ENCODE measurements at regions not wholly inside any gene's neighbourhood (a gene's known extent, or its start where the extent isn't known, plus 50 kb on each side); places are given as distances from the start of the nearest gene placed in this dataset.

GRCh38 chr3:31241533-31241932 is 291.2 kb upstream of the STT3B start:
- DNase-seq (ENCODE audit: low spot score), result no peak
- no peaks in the 10 kb centered on the region for H3K79me2 ChIP-seq (ENCODE audit: low read depth)
- peaks cover 25% of the 10 kb centered on the region for H3K4me1 Mint-ChIP-seq
- no peaks in the 10 kb centered on the region for H3K27me3 ChIP-seq
- no peak overlapping the region for H3K4me3 ChIP-seq
- H3K9ac ChIP-seq, result no peak overlapping the region
- no peaks in the 10 kb centered on the region for H3F3A ChIP-seq (ENCODE audit: low read depth)
- H3K27ac ChIP-seq, result no peak overlapping the region
- no peaks in the 10 kb centered on the region for H3K36me3 ChIP-seq
- no peaks in the 10 kb centered on the region for H3K9me3 Mint-ChIP-seq
- no peaks in the 10 kb centered on the region for H4K20me1 ChIP-seq (ENCODE audit: low read depth)
- H3K4me2 ChIP-seq, result no peak overlapping the region
- H2AFZ ChIP-seq (replicated peaks), result no peak overlapping the region
- peaks cover 6% of the 10 kb centered on the region for H3K4me1 ChIP-seq
- no peaks in the 10 kb centered on the region for H3K36me3 Mint-ChIP-seq
- no peak overlapping the region for H3K4me3 Mint-ChIP-seq
- H3K9me3 ChIP-seq (ENCODE audit: low read depth), result no peaks in the 10 kb centered on the region
- no peak overlapping the region for H3K27ac Mint-ChIP-seq
- H3K27me3 Mint-ChIP-seq (ENCODE audit: insufficient read depth, low read depth), result no peaks in the 10 kb centered on the region
- TF ChIP-seq CTCF (IDR thresholded peaks at IDR 0.05) (no peak), EZH2 (IDR thresholded peaks at IDR 0.05) (no peak), EZH2phosphoT487 (IDR thresholded peaks at IDR 0.05) (no peak)

DNA sequence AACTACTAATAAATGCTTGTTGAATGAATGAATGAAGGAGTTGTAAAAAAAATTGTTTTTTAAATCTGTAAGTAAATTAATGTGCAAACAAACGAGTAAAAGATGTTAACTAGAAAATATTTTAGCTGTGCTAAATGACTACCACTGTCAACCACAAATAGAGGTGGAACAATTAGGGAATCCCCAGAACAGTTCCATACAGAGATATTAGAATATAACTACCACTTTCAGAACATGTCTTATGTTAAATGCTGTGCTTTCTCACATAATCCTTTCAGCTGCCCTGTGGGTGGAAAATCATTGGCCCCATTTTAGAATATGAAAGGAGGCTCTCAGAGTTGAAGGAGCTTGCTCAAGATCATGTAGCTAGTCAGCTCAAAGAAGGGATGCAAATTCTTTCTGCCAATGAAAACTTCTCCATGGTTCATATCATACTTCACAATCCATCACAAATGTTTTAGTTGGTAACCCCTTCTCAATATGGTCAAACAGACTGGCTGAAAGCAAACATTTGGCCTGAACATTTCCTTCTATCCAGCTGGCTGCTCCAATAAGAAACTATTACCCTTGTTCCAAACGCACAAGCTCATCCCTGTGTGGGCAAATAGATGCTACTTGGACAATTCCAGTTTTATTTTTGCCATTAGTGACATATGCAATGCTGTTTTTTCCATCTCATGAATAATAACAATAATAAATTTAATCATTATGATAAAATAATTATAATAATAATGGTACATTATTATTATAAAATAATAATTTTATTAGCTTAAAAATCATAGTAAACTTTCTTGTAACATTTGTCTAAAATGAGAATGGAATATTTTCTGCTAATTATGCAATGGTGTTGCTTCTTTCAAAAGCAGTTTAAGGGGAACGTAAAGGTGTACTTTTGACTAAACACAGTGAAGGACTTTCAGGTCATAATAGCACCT is 290.4 kb upstream of the STT3B start:
- Histone ChIP-seq H2AFZ (replicated peaks) (no peak overlapping the region), H3K79me2 (ENCODE audit: low read depth) (no peaks in the 10 kb centered on the region), H3F3A (ENCODE audit: low read depth) (no peaks in the 10 kb centered on the region), H3K4me2 (no peak overlapping the region), H3K4me1 (peaks cover 14% of the 10 kb centered on the region), H3K9me3 (ENCODE audit: low read depth) (no peaks in the 10 kb centered on the region), H3K9ac (no peak overlapping the region), H4K20me1 (ENCODE audit: low read depth) (no peaks in the 10 kb centered on the region), H3K4me3 (no peak overlapping the region), H3K27me3 (no peaks in the 10 kb centered on the region), H3K36me3 (no peaks in the 10 kb centered on the region), H3K27ac (no peak overlapping the region)
- no peaks in the 10 kb centered on the region for H3K36me3 Mint-ChIP-seq
- H3K9me3 Mint-ChIP-seq, result no peaks in the 10 kb centered on the region
- H3K4me1 Mint-ChIP-seq, result peaks cover 32% of the 10 kb centered on the region
- no peak overlapping the region for H3K27ac Mint-ChIP-seq
- H3K27me3 Mint-ChIP-seq (ENCODE audit: insufficient read depth, low read depth), result no peaks in the 10 kb centered on the region
- H3K4me3 Mint-ChIP-seq, result no peak overlapping the region
- DNase-seq (ENCODE audit: low spot score), result no peak
- TF ChIP-seq EZH2 (IDR thresholded peaks at IDR 0.05) (no peak), CTCF (IDR thresholded peaks at IDR 0.05) (no peak)

DNA sequence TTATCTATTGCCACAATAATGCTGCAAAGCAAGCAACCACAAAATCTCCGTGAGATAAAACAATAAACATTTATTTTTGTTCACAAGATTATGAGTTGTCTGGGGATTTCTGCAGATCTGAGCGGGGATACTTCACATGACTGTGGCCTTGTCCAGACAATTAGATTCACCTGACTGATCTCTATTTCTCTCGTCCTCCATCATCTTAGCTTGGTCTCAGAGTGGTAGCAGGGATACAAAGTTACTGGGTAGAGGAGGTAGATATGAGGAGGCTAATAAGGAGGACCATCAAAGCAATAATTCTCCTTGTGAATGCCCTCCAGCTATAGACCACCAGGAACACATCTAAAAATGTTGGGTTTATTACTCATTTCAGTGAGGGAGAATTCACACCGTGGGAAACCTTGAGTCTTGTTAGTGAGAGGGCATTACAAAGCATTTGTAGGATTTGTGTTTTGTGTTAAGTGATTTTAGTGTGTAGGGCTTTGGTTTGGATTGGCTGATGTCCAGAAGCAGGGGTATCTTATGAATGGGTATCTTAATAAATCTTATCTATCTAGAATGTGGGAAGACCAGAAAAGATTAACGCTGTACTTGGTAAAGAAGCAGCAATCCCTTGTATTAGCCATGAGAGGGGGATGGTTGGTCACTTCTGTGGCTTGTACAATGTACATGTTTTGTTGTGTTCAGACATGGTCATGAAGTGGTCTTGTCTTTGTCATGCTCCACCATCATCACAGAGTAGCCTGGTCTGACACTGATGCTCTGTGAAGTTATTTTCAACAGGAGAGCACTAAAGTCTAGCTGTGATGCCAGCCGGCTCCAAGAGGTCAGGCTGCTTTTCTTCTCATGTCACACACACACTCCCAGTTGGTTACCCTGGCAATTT is 287.6 kb upstream of the STT3B start:
- H3K4me3 Mint-ChIP-seq, result no peak overlapping the region
- no peak overlapping the region for H3K9ac ChIP-seq
- peaks cover 3% of the 10 kb centered on the region for H3K27me3 Mint-ChIP-seq (ENCODE audit: insufficient read depth, low read depth)
- no peak overlapping the region for H3K4me2 ChIP-seq
- H3K4me1 Mint-ChIP-seq, result peaks cover 47% of the 10 kb centered on the region
- H2AFZ ChIP-seq (replicated peaks), result no peak overlapping the region
- no peak overlapping the region for H3K27ac ChIP-seq
- H3K36me3 ChIP-seq, result no peaks in the 10 kb centered on the region
- H4K20me1 ChIP-seq (ENCODE audit: low read depth), result no peaks in the 10 kb centered on the region
- H3K27ac Mint-ChIP-seq, result peak overlapping the region; percentile 31
- no peaks in the 10 kb centered on the region for H3K9me3 ChIP-seq (ENCODE audit: low read depth)
- TF ChIP-seq EZH2 (IDR thresholded peaks at IDR 0.05), result no peak
- peak; percentile 16 for TF ChIP-seq CTCF (IDR thresholded peaks at IDR 0.05)
- TF ChIP-seq EZH2phosphoT487 (IDR thresholded peaks at IDR 0.05), result no peak
- H3K79me2 ChIP-seq (ENCODE audit: low read depth), result no peaks in the 10 kb centered on the region
- DNase-seq (ENCODE audit: low spot score), result no peak
- H3F3A ChIP-seq (ENCODE audit: low read depth), result no peaks in the 10 kb centered on the region
- H3K36me3 Mint-ChIP-seq, result no peaks in the 10 kb centered on the region
- no peaks in the 10 kb centered on the region for H3K9me3 Mint-ChIP-seq
- no peaks in the 10 kb centered on the region for H3K27me3 ChIP-seq
- H3K4me1 ChIP-seq, result peaks cover 14% of the 10 kb centered on the region
- no peak overlapping the region for H3K4me3 ChIP-seq

Measured in neural progenitor cell (in vitro differentiated cells).